ENCODE measurements at regions not wholly inside any gene's neighbourhood (a gene's known extent, or its start where the extent isn't known, plus 50 kb on each side); places are given as distances from the start of the nearest gene placed in this dataset.

DNA sequence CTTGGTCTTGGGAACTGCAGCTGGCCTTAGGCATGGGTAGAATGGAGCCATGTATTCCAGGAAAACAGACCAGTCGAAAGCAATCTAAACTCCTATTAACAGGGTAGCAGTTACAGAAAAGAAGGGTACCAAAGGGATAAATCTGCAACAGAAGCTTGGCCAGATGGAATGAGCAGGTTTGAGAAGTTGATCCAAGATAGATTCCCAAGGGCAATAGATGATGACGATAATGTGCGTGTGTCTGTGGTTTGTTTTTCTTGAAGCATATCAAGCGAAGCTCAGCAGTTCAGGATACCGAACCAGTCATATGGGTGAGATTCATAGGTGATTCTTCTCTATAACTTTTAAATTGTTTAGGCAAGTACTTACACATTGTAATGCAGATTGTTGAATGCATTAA, 203.8 kb upstream of the SEMA6D start:
- no peaks in the 10 kb centered on the region for H4K20me1 ChIP-seq (ENCODE audit: control insufficient read depth, insufficient read depth, insufficient read length)
- no peak overlapping the region for H3K23ac ChIP-seq (ENCODE audit: insufficient read length, low read depth, low read length)
- TF ChIP-seq, protein P1, sequence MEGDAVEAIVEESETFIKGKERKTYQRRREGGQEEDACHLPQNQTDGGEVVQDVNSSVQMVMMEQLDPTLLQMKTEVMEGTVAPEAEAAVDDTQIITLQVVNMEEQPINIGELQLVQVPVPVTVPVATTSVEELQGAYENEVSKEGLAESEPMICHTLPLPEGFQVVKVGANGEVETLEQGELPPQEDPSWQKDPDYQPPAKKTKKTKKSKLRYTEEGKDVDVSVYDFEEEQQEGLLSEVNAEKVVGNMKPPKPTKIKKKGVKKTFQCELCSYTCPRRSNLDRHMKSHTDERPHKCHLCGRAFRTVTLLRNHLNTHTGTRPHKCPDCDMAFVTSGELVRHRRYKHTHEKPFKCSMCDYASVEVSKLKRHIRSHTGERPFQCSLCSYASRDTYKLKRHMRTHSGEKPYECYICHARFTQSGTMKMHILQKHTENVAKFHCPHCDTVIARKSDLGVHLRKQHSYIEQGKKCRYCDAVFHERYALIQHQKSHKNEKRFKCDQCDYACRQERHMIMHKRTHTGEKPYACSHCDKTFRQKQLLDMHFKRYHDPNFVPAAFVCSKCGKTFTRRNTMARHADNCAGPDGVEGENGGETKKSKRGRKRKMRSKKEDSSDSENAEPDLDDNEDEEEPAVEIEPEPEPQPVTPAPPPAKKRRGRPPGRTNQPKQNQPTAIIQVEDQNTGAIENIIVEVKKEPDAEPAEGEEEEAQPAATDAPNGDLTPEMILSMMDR (conservative IDR thresholded peaks at IDR 0.05): no peak
- H3K27ac Mint-ChIP-seq: no peak overlapping the region
- no peak overlapping the region for H2BK20ac ChIP-seq (ENCODE audit: low read depth, low read length, poor library complexity, severe bottlenecking)
- no peaks in the 10 kb centered on the region for H3K23me2 ChIP-seq (ENCODE audit: insufficient read length, low read depth, low read length, poor library complexity, severe bottlenecking)
- no CpG with 5 or more reads among the region's 5 CpGs for WGBS (ENCODE audit: extremely low coverage, insufficient read length, low lambda C conversion rate)
- no peak overlapping the region for H2BK120ac ChIP-seq (ENCODE audit: low read depth, low read length, poor library complexity, severe bottlenecking)
- H3K14ac ChIP-seq (ENCODE audit: insufficient read depth, low read length): no peak overlapping the region
- no peak overlapping the region for H4K8ac ChIP-seq (replicated peaks; ENCODE audit: insufficient read length, low read depth, low read length)
- no peak overlapping the region for H3K4me2 ChIP-seq (ENCODE audit: insufficient read depth, insufficient read length, low read length)
- H3K79me1 ChIP-seq (ENCODE audit: insufficient read depth, low read depth, low read length, poor library complexity, severe bottlenecking): no peaks in the 10 kb centered on the region
- H2AFZ ChIP-seq (ENCODE audit: low read length): no peak overlapping the region
- no peak overlapping the region for H3K9ac ChIP-seq (ENCODE audit: extremely low read depth, insufficient read length, low read length)
- H4K91ac ChIP-seq (ENCODE audit: insufficient read length, low read depth, low read length): no peak overlapping the region
- H3K27me3 ChIP-seq (ENCODE audit: insufficient read depth, low read length): no peaks in the 10 kb centered on the region
- no peak overlapping the region for H3K18ac ChIP-seq (ENCODE audit: insufficient read length, low read depth, low read length)
- no peaks in the 10 kb centered on the region for H3K9me3 ChIP-seq (ENCODE audit: control insufficient read depth, low read depth, low read length)
- no peaks in the 10 kb centered on the region for H3K27me3 Mint-ChIP-seq (ENCODE audit: low read depth)
- no peak overlapping the region for H2AK5ac ChIP-seq (ENCODE audit: insufficient read length, low read length)
- no peak overlapping the region for H3T11ph ChIP-seq (ENCODE audit: low read length)
- H2BK12ac ChIP-seq (ENCODE audit: insufficient read length, low read depth, low read length): no peak overlapping the region
- H3K4me1 ChIP-seq (ENCODE audit: insufficient read depth, low read length): no peaks in the 10 kb centered on the region
- no peak for DNase-seq
- no peak overlapping the region for H3K56ac ChIP-seq (ENCODE audit: insufficient read length, low read depth, low read length)
- H2BK5ac ChIP-seq (ENCODE audit: insufficient read length, low read length): no peak overlapping the region
- H3K36me3 Mint-ChIP-seq (ENCODE audit: insufficient read depth in 1 of 3, low read depth in 3 of 3): peaks cover 0 to 8% (median 0%) of the 10 kb centered on the region in 3 experiments; a peak in 3 of 7 replicates
- peaks cover 0 to 8% of the 10 kb centered on the region in 2 experiments; a peak in 1 of 5 replicates for H3K9me3 Mint-ChIP-seq
- no peak overlapping the region for H4K5ac ChIP-seq (ENCODE audit: insufficient read length, low read depth, low read length)
- no peak overlapping the region for H3K4me3 Mint-ChIP-seq
- no peak overlapping the region for H3K4ac ChIP-seq (ENCODE audit: low read depth, low read length)
- H3K4me1 Mint-ChIP-seq: no peaks in the 10 kb centered on the region
- H3K79me2 ChIP-seq (ENCODE audit: insufficient read depth, low read length): no peaks in the 10 kb centered on the region
- no peak overlapping the region for H3K27ac ChIP-seq (ENCODE audit: insufficient read length, low read depth, low read length)
- H2BK15ac ChIP-seq (ENCODE audit: low read depth, low read length): no peak overlapping the region

Measured in H9 (cell line).